ENCODE measurements at regions not wholly inside any gene's neighbourhood (a gene's known extent, or its start where the extent isn't known, plus 50 kb on each side); places are given as distances from the start of the nearest gene placed in this dataset.

DNA sequence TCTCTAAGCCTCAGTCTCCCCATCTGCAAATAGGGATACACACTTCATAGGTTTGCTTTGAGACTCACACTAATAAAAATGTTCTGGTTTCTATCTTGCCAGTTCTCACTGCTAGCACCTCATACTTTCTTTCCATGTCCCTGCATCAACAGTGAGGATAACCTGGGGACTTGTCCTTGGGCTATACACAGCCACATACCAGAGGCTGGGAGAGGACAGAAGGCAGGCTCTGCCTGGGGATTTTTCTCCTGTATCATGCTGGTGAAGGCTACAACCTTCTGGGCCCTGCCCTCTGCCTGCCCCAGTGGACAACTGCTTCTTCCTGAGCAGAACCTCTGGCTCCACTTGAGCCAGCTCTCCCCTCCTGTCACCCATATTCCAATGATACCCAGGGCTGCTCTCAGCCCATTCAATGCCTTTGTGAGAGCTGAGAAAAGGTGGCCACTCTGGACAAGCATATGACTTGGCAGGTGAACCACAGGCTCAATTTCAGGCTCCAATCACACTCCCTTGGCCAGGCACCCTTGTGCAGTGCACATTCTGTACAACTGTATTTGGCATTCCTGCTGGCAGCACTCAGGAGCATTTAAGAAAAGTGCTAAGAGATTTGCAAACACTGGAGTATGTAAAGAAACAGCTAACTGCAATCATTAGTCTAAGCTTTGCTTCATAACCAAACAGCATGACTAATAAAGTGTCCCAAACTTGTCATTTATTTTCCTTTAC is 135.8 kb upstream of the VRK1 start:
- ChIA-PET POLR2A (ENCODE audit: partially characterized antibody) (interaction anchor here (1.5 kb wide), 1 partner anchor 69 kb away, joined by 3 read pairs; no protein-coding TSS in a partner anchor), CTCF (ENCODE audit: partially characterized antibody) (interaction anchor here (0.7 to 8.0 kb wide), 5 partner anchors 14 to 79 kb away, joined by 3 to 72 read pairs (median 3); no protein-coding TSS in a partner anchor)
- Histone ChIP-seq H3K4me2 (ENCODE audit: insufficient read depth in 1 of 2, low read depth in 2 of 2, low read length in 2 of 2) (no peak overlapping the region; a peak in 1 of 4 replicates), H3K27ac (ENCODE audit: low read depth, low read length) (no peak overlapping the region), H3K9me3 (ENCODE audit: insufficient read depth in 2 of 2, low read depth in 1 of 2, low read length in 1 of 2) (peaks cover 5 to 6% of the 10 kb centered on the region in 2 experiments), H3K36me3 (ENCODE audit: control insufficient read depth in 2 of 4, insufficient read depth in 4 of 4, low read length in 3 of 4) (no peaks in the 10 kb centered on the region), H2BK120ac (replicated peaks; ENCODE audit: low read depth, low read length) (peak overlapping the region; percentile 57), H4K20me1 (replicated peaks in 1 of 2; ENCODE audit: control insufficient read depth in 1 of 2, insufficient read depth in 2 of 2, low read length in 2 of 2) (no peaks in the 10 kb centered on the region), H2BK5ac (ENCODE audit: low read depth, low read length) (peak overlapping the region; percentile 66; the same call in 1 of the 2 replicates), H2BK15ac (ENCODE audit: low read length) (no peak overlapping the region), H3K56ac (replicated peaks; ENCODE audit: insufficient read length, low read depth, low read length) (no peak overlapping the region), H3K9ac (replicated peaks in 1 of 4; ENCODE audit: extremely low read depth in 1 of 4, low read depth in 3 of 4, low read length in 3 of 4) (no peak overlapping the region), H4K8ac (ENCODE audit: extremely low read depth, insufficient read depth, low read length) (no peak overlapping the region), H3K14ac (ENCODE audit: insufficient read length) (no peak overlapping the region), H3K23me2 (ENCODE audit: low read depth, low read length) (no peaks in the 10 kb centered on the region), H3K23ac (ENCODE audit: insufficient read length) (no peak overlapping the region), H4K91ac (replicated peaks; ENCODE audit: insufficient read length, low read length) (peak overlapping the region; percentile 65), H3K79me1 (ENCODE audit: low read depth, low read length) (no peaks in the 10 kb centered on the region), H3K4me1 (replicated peaks in 1 of 4; ENCODE audit: control insufficient read depth in 3 of 4, insufficient read depth in 4 of 4, low read length in 3 of 4) (peaks cover 0 to 11% (median 6%) of the 10 kb centered on the region in 4 experiments; a peak in 4 of 7 replicates), H3K4ac (replicated peaks; ENCODE audit: insufficient read length, low read depth, low read length) (no peak overlapping the region), H2AFZ (ENCODE audit: low read length) (no peak overlapping the region), H2BK20ac (ENCODE audit: low read length) (peak overlapping the region; percentile 55; the same call in 1 of the 2 replicates), H2BK12ac (ENCODE audit: low read depth, low read length) (0 out of 2 replicates have a peak overlapping the region, but pooled peaks have one; percentile 31), H4K5ac (ENCODE audit: insufficient read length, low read depth, low read length) (no peak overlapping the region), H3K79me2 (ENCODE audit: control insufficient read depth in 1 of 2, insufficient read depth in 2 of 2, low read length in 2 of 2) (no peaks in the 10 kb centered on the region), H3K18ac (ENCODE audit: extremely low read depth, low read length) (no peak overlapping the region), H2AK5ac (ENCODE audit: low read depth, low read length) (no peak overlapping the region; the same call in 1 of the 2 replicates), H3K4me3 (ENCODE audit: extremely low read depth in 1 of 4, insufficient read depth in 2 of 4, low read depth in 3 of 4, low read length in 4 of 4) (no peak overlapping the region), H3K27me3 (replicated peaks in 1 of 4; ENCODE audit: control insufficient read depth in 3 of 4, extremely low read depth in 1 of 4, insufficient read depth in 3 of 4, low read length in 3 of 4) (no peaks in the 10 kb centered on the region)
- TF ChIP-seq RXRA (IDR thresholded peaks at IDR 0.05; ENCODE audit: insufficient read depth, low read depth, low read length) (no peak), TAF7 (optimal IDR thresholded peaks at IDR 0.05; ENCODE audit: borderline replicate concordance, low read depth, low read length) (no peak), SIRT6 (IDR thresholded peaks at IDR 0.05; ENCODE audit: low read length) (no peak), JUN (IDR thresholded peaks at IDR 0.05; ENCODE audit: low read depth, low read length) (no peak), RFX5 (IDR thresholded peaks at IDR 0.05; ENCODE audit: borderline replicate concordance, low read depth, low read length) (no peak), BRCA1 (IDR thresholded peaks at IDR 0.05; ENCODE audit: low read depth, low read length) (no peak), TBP (IDR thresholded peaks at IDR 0.05; ENCODE audit: low read depth, low read length) (no peak), ASH2L (IDR thresholded peaks at IDR 0.05; ENCODE audit: low read length) (no peak), GABPA (IDR thresholded peaks at IDR 0.05; ENCODE audit: borderline replicate concordance, insufficient read depth, low read length) (no peak), TEAD4 (IDR thresholded peaks at IDR 0.05; ENCODE audit: low read depth, low read length) (no peak), RNF2 (IDR thresholded peaks at IDR 0.05; ENCODE audit: borderline replicate concordance, low read depth, low read length, missing control alignments, poor library complexity, severe bottlenecking) (no peak), HDAC6 (IDR thresholded peaks at IDR 0.05; ENCODE audit: low read depth, low read length) (no peak), CHD2 (IDR thresholded peaks at IDR 0.05; ENCODE audit: low read length) (no peak), NRF1 (IDR thresholded peaks at IDR 0.05; ENCODE audit: low read depth, low read length) (no peak), POLR2AphosphoS5 (IDR thresholded peaks at IDR 0.05; ENCODE audit: low read depth, low read length) (no peak)
- DNase-seq (ENCODE audit: low read depth in 1 of 2, low spot score in 2 of 2): peak in 1 of 2 experiments; percentile 39
- no peak for FAIRE-seq
